ENCODE measurements at regions not wholly inside any gene's neighbourhood (a gene's known extent, or its start where the extent isn't known, plus 50 kb on each side); places are given as distances from the start of the nearest gene placed in this dataset.

GRCh38 chrX:8036914-8037313 is 109.7 kb upstream of the PNPLA4 start:
- WGBS = 73% methylated on average over 4 of the region's 4 CpGs
- Histone ChIP-seq H3K36me3 (ENCODE audit: control insufficient read depth in 4 of 4, insufficient read depth in 3 of 4, low read depth in 1 of 4, low read length in 3 of 4) (no peaks in the 10 kb centered on the region), H3K9ac (ENCODE audit: low read depth in 1 of 2, low read length in 2 of 2) (no peak overlapping the region), H3K27ac (ENCODE audit: low read depth in 1 of 2, low read length in 2 of 2) (no peak overlapping the region), H3K27me3 (ENCODE audit: control insufficient read depth in 4 of 4, insufficient read depth in 4 of 4, low read length in 3 of 4) (no peaks in the 10 kb centered on the region), H3K9me3 (ENCODE audit: control insufficient read depth in 4 of 4, low read length in 3 of 4) (no peaks in the 10 kb centered on the region), H3K4me1 (ENCODE audit: control insufficient read depth in 4 of 4, insufficient read depth in 4 of 4, low read length in 3 of 4) (no peaks in the 10 kb centered on the region), H3K4me3 (ENCODE audit: low read depth in 1 of 3, low read length in 3 of 3) (no peak overlapping the region)
- TF ChIP-seq EGR1 (IDR thresholded peaks at IDR 0.05; ENCODE audit: low read depth in 2 of 2) (no peak), JUND (IDR thresholded peaks at IDR 0.05) (no peak), REST (IDR thresholded peaks at IDR 0.05) (no peak), FOXA2 (IDR thresholded peaks at IDR 0.05) (no peak), TAF1 (conservative IDR thresholded peaks at IDR 0.05) (no peak), FOXA1 (IDR thresholded peaks at IDR 0.05) (no peak), ZBTB33 (IDR thresholded peaks at IDR 0.05) (no peak), SP1 (IDR thresholded peaks at IDR 0.05) (no peak), GABPA (IDR thresholded peaks at IDR 0.05 in 1 of 2, conservative IDR thresholded peaks at IDR 0.05 in 1 of 2) (no peak), HNF4G (IDR thresholded peaks at IDR 0.05) (no peak), CTCF (IDR thresholded peaks at IDR 0.05; ENCODE audit: low read depth, low read length, missing input control) (no peak), RXRA (IDR thresholded peaks at IDR 0.05) (no peak), RAD21 (IDR thresholded peaks at IDR 0.05) (no peak), HNF4A (conservative IDR thresholded peaks at IDR 0.05) (no peak), ATF3 (IDR thresholded peaks at IDR 0.05) (no peak), NR2F2 (IDR thresholded peaks at IDR 0.05) (no peak)
- TF ChIP-seq, protein P1, sequence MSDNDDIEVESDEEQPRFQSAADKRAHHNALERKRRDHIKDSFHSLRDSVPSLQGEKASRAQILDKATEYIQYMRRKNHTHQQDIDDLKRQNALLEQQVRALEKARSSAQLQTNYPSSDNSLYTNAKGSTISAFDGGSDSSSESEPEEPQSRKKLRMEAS (IDR thresholded peaks at IDR 0.05) = no peak
- no peak for DNase-seq (ENCODE audit: low spot score)

DNA sequence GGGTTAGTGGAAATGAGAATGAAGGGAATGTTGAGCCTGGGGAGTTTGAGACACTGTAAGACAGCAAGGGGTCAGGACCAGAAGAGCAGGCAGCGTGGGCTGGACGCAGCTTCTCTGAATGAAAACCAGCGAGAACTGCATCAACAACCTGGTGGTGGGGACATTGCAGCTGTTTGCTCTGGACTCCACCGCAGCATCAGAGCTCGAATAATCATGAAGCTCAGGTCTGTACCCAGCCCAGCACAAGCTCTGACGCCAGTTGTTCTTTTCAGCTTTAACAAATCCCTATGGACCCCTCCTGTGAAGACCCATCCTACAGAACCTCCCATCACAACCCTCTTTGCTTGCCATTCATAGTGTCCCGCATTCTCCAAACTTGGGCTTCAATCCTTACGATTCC is 106.8 kb upstream of the PNPLA4 start:
- H3K27me3 ChIP-seq (ENCODE audit: control insufficient read depth in 4 of 4, insufficient read depth in 4 of 4, low read length in 3 of 4) = no peaks in the 10 kb centered on the region
- no peaks in the 10 kb centered on the region for H3K36me3 ChIP-seq (ENCODE audit: control insufficient read depth in 4 of 4, insufficient read depth in 3 of 4, low read depth in 1 of 4, low read length in 3 of 4)
- H3K4me1 ChIP-seq (ENCODE audit: control insufficient read depth in 4 of 4, insufficient read depth in 4 of 4, low read length in 3 of 4) = no peaks in the 10 kb centered on the region
- no peak overlapping the region for H3K27ac ChIP-seq (ENCODE audit: low read depth in 1 of 2, low read length in 2 of 2)
- no peak overlapping the region for H3K4me3 ChIP-seq (ENCODE audit: low read depth in 1 of 3, low read length in 3 of 3)
- H3K9me3 ChIP-seq (ENCODE audit: control insufficient read depth in 4 of 4, low read length in 3 of 4) = no peaks in the 10 kb centered on the region
- 90% methylated on average over 8 of the region's 8 CpGs for WGBS
- no peak overlapping the region for H3K9ac ChIP-seq (ENCODE audit: low read depth in 1 of 2, low read length in 2 of 2)
- TF ChIP-seq CTCF (IDR thresholded peaks at IDR 0.05; ENCODE audit: low read depth, low read length, missing input control) (no peak), TAF1 (conservative IDR thresholded peaks at IDR 0.05) (no peak), SP1 (IDR thresholded peaks at IDR 0.05) (no peak), JUND (IDR thresholded peaks at IDR 0.05) (no peak), RAD21 (IDR thresholded peaks at IDR 0.05) (no peak), REST (IDR thresholded peaks at IDR 0.05) (no peak), GABPA (IDR thresholded peaks at IDR 0.05 in 1 of 2, conservative IDR thresholded peaks at IDR 0.05 in 1 of 2) (no peak)
- TF ChIP-seq, protein P1 (IDR thresholded peaks at IDR 0.05) = no peak
- DNase-seq (ENCODE audit: low spot score) = no peak

Measured in liver (tissue), 8 donors.